Erythroblast (primary cell): ENCODE measurements at regions not wholly inside any gene's neighbourhood (a gene's known extent, or its start where the extent isn't known, plus 50 kb on each side); places are given as distances from the start of the nearest gene placed in this dataset.

ENCODE experiments used
- GATA1 ChIP-seq: IDR thresholded peaks from 2 replicates; pipeline ENCODE4 v1.6.1; 2011; ENCODE audit warnings: low read depth, mild to moderate bottlenecking, control low read depth, low read length, moderate library complexity
- POLR2A ChIP-seq: IDR thresholded peaks from 2 replicates; pipeline ENCODE4 v1.6.1; 2011; ENCODE audit warnings: mild to moderate bottlenecking, low read length

- TF ChIP-seq POLR2A: no peak
- TF ChIP-seq GATA1: no peak
Observed at GRCh38 chr4:174088795-174089194, 194.7 kb downstream of the FBXO8 start.
